HEK293 (cell line): ENCODE measurements at regions not wholly inside any gene's neighbourhood (a gene's known extent, or its start where the extent isn't known, plus 50 kb on each side); places are given as distances from the start of the nearest gene placed in this dataset.
"Not testable (repeated sequence)": the region's sequence is repeated elsewhere in the genome, so short reads cannot be mapped to it uniquely, and the experiment has no call there.

Experiments
- MYNN ChIP-seq: fragments of 450-650 bp; formaldehyde crosslinking; IDR thresholded peaks from 2 replicates; pipeline ENCODE4 v1.5.1; 2016; ENCODE audit warnings: missing biosample characterization, missing genetic modification characterization, borderline replicate concordance
- RBAK ChIP-seq: fragments of 450-650 bp; formaldehyde crosslinking; IDR thresholded peaks from 2 replicates; pipeline ENCODE4 v1.5.1; 2016; ENCODE audit warnings: missing biosample characterization, missing genetic modification characterization
- ZBTB1 ChIP-seq: fragments of 450-650 bp; formaldehyde crosslinking; IDR thresholded peaks from 2 replicates; pipeline ENCODE4 v1.5.1; 2016; ENCODE audit warnings: missing biosample characterization, missing genetic modification characterization
- ZNF112 ChIP-seq: fragments of 450-650 bp; formaldehyde crosslinking; IDR thresholded peaks from 2 replicates; pipeline ENCODE4 v1.5.0; 2017; ENCODE audit warnings: missing biosample characterization, missing genetic modification characterization
- ZNF114 ChIP-seq: fragments of 450-650 bp; formaldehyde crosslinking; IDR thresholded peaks from 2 replicates; pipeline ENCODE4 v1.5.0; 2017; ENCODE audit warnings: missing biosample characterization, missing genetic modification characterization
- ZNF37A ChIP-seq: fragments of 450-650 bp; IDR thresholded peaks from 2 replicates; pipeline ENCODE4 v1.5.1; 2018; ENCODE audit warnings: missing biosample characterization, missing genetic modification characterization
- ZNF426 ChIP-seq: fragments of 450-650 bp; formaldehyde crosslinking; IDR thresholded peaks from 2 replicates; pipeline ENCODE4 v1.5.1; 2017; ENCODE audit warnings: missing biosample characterization, missing genetic modification characterization, mild to moderate bottlenecking, inconsistent platforms, moderate library complexity
- ZNF585B ChIP-seq: fragments of 450-650 bp; formaldehyde crosslinking; IDR thresholded peaks from 2 replicates; pipeline ENCODE4 v1.5.1; 2016; ENCODE audit warnings: missing biosample characterization, missing genetic modification characterization
- ZNF610 ChIP-seq: fragments of 450-650 bp; formaldehyde crosslinking; IDR thresholded peaks from 2 replicates; pipeline ENCODE4 v1.5.1; 2016; ENCODE audit warnings: missing biosample characterization, missing genetic modification characterization, borderline replicate concordance
- ZNF670 ChIP-seq: fragments of 450-650 bp; formaldehyde crosslinking; IDR thresholded peaks from 2 replicates; pipeline ENCODE4 v1.5.1; 2016; ENCODE audit warnings: missing biosample characterization, missing genetic modification characterization, low read depth
- TF ChIP-seq, protein P1 (sequence below): fragments of 450-650 bp; formaldehyde crosslinking; IDR thresholded peaks from 2 replicates; pipeline ENCODE4 v1.5.1; 2016; ENCODE audit warnings: missing biosample characterization, missing genetic modification characterization
- TF ChIP-seq, protein P2 (sequence below): fragments of 450-650 bp; formaldehyde crosslinking; IDR thresholded peaks from 2 replicates; pipeline ENCODE4 v1.5.1; 2016; ENCODE audit warnings: missing biosample characterization, missing genetic modification characterization
- TF ChIP-seq, protein P3 (sequence below): fragments of 450-650 bp; formaldehyde crosslinking; IDR thresholded peaks from 2 replicates; pipeline ENCODE4 v1.5.1; 2016; ENCODE audit warnings: missing biosample characterization, missing genetic modification characterization
- TF ChIP-seq, protein P4 (sequence below): fragments of 450-650 bp; formaldehyde crosslinking; IDR thresholded peaks from 2 replicates; pipeline ENCODE4 v1.5.1; 2017; ENCODE audit warnings: missing biosample characterization, missing genetic modification characterization

DNA sequence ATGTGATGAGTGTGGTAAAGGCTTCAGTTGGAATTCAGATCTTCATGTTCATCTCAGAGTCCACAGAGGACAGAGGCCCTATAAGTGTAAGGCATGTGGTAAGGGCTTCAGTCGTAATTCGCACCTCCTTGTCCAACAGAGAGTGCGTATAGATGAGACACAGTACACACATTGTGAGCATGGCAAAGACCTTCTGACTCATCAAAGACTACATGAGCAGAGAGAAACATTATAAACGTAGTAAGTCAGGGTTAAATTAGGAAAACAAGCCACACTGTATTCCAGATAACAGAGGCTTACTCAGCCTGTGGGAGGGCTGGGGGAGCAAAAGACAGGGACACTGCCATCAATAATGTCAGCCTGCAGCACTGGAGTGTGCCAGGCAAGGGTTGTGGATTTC, 706.2 kb upstream of the DEFB115 start:
- not testable (repeated sequence) for TF ChIP-seq ZNF37A (tag by site-specific recombination); ZNF610; MYNN (tag by site-specific recombination); ZNF114 (tag by site-specific recombination); ZNF426; ZNF670 (tag by site-specific recombination); ZNF585B (tag by site-specific recombination); RBAK (tag by site-specific recombination); ZNF112 (tag by site-specific recombination); ZBTB1 (tag by site-specific recombination)
- TF ChIP-seq, protein P1, sequence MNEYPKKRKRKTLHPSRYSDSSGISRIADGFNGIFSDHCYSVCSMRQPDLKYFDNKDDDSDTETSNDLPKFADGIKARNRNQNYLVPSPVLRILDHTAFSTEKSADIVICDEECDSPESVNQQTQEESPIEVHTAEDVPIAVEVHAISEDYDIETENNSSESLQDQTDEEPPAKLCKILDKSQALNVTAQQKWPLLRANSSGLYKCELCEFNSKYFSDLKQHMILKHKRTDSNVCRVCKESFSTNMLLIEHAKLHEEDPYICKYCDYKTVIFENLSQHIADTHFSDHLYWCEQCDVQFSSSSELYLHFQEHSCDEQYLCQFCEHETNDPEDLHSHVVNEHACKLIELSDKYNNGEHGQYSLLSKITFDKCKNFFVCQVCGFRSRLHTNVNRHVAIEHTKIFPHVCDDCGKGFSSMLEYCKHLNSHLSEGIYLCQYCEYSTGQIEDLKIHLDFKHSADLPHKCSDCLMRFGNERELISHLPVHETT, result not testable (repeated sequence)
- TF ChIP-seq, protein P2, sequence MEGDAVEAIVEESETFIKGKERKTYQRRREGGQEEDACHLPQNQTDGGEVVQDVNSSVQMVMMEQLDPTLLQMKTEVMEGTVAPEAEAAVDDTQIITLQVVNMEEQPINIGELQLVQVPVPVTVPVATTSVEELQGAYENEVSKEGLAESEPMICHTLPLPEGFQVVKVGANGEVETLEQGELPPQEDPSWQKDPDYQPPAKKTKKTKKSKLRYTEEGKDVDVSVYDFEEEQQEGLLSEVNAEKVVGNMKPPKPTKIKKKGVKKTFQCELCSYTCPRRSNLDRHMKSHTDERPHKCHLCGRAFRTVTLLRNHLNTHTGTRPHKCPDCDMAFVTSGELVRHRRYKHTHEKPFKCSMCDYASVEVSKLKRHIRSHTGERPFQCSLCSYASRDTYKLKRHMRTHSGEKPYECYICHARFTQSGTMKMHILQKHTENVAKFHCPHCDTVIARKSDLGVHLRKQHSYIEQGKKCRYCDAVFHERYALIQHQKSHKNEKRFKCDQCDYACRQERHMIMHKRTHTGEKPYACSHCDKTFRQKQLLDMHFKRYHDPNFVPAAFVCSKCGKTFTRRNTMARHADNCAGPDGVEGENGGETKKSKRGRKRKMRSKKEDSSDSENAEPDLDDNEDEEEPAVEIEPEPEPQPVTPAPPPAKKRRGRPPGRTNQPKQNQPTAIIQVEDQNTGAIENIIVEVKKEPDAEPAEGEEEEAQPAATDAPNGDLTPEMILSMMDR (tag by site-specific recombination), result not testable (repeated sequence)
- TF ChIP-seq, protein P3, sequence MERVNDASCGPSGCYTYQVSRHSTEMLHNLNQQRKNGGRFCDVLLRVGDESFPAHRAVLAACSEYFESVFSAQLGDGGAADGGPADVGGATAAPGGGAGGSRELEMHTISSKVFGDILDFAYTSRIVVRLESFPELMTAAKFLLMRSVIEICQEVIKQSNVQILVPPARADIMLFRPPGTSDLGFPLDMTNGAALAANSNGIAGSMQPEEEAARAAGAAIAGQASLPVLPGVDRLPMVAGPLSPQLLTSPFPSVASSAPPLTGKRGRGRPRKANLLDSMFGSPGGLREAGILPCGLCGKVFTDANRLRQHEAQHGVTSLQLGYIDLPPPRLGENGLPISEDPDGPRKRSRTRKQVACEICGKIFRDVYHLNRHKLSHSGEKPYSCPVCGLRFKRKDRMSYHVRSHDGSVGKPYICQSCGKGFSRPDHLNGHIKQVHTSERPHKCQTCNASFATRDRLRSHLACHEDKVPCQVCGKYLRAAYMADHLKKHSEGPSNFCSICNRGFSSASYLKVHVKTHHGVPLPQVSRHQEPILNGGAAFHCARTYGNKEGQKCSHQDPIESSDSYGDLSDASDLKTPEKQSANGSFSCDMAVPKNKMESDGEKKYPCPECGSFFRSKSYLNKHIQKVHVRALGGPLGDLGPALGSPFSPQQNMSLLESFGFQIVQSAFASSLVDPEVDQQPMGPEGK (tag by site-specific recombination), result not testable (repeated sequence)
- TF ChIP-seq, protein P4, sequence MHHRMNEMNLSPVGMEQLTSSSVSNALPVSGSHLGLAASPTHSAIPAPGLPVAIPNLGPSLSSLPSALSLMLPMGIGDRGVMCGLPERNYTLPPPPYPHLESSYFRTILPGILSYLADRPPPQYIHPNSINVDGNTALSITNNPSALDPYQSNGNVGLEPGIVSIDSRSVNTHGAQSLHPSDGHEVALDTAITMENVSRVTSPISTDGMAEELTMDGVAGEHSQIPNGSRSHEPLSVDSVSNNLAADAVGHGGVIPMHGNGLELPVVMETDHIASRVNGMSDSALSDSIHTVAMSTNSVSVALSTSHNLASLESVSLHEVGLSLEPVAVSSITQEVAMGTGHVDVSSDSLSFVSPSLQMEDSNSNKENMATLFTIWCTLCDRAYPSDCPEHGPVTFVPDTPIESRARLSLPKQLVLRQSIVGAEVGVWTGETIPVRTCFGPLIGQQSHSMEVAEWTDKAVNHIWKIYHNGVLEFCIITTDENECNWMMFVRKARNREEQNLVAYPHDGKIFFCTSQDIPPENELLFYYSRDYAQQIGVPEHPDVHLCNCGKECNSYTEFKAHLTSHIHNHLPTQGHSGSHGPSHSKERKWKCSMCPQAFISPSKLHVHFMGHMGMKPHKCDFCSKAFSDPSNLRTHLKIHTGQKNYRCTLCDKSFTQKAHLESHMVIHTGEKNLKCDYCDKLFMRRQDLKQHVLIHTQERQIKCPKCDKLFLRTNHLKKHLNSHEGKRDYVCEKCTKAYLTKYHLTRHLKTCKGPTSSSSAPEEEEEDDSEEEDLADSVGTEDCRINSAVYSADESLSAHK, result not testable (repeated sequence)
